ENCODE measurements at regions not wholly inside any gene's neighbourhood (a gene's known extent, or its start where the extent isn't known, plus 50 kb on each side); places are given as distances from the start of the nearest gene placed in this dataset.
"Not testable (repeated sequence)": the region's sequence is repeated elsewhere in the genome, so short reads cannot be mapped to it uniquely, and the experiment has no call there.

- no peaks in the 10 kb centered on the region for H3K4me1 Mint-ChIP-seq
- DNase-seq (no peak), ATAC-seq (no peak)
- H3K36me3 Mint-ChIP-seq (ENCODE audit: low read depth): no peaks in the 10 kb centered on the region
- H3K27me3 Mint-ChIP-seq: no peaks in the 10 kb centered on the region
- no peaks in the 10 kb centered on the region for H3K9me3 Mint-ChIP-seq
- no peak overlapping the region for H3K27ac Mint-ChIP-seq
- no peak overlapping the region for H3K4me3 Mint-ChIP-seq
Measured at GRCh38 chr4:176592976-176593670, 199.6 kb downstream of the VEGFC start.

- H3K4me3 Mint-ChIP-seq: no peak overlapping the region
- H3K27ac Mint-ChIP-seq: no peak overlapping the region
- DNase-seq: no peak
- ATAC-seq: no peak
- no peaks in the 10 kb centered on the region for H3K27me3 Mint-ChIP-seq
- H3K9me3 Mint-ChIP-seq: no peaks in the 10 kb centered on the region
- H3K36me3 Mint-ChIP-seq (ENCODE audit: low read depth): no peaks in the 10 kb centered on the region
- no peaks in the 10 kb centered on the region for H3K4me1 Mint-ChIP-seq
Measured at GRCh38 chr4:176593943-176594342, 198.8 kb downstream of the VEGFC start.

DNA sequence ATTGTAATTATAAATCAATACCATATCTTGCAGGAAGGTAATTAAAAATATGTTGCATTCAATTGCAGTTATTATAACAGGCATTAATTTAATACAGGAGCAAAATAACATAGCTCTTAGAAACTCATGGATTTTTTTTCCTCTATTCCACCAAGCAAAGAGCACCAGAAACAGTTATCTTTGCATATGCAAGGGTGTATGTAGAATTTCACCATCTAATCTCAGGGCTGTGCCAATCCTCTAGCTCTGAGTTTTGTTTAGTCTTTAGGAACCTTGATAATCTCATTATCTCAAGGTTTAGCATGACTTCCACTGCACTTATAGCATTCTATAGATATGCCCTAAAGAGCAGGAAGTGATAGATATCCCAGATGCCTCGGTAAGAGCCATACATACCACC, 197.5 kb downstream of the VEGFC start:
- ATAC-seq: no peak
- Mint-ChIP-seq H3K27ac (no peak overlapping the region), H3K4me1 (no peaks in the 10 kb centered on the region), H3K36me3 (ENCODE audit: low read depth) (no peaks in the 10 kb centered on the region), H3K9me3 (no peaks in the 10 kb centered on the region), H3K27me3 (no peaks in the 10 kb centered on the region), H3K4me3 (no peak overlapping the region)
- DNase-seq: no peak

DNA sequence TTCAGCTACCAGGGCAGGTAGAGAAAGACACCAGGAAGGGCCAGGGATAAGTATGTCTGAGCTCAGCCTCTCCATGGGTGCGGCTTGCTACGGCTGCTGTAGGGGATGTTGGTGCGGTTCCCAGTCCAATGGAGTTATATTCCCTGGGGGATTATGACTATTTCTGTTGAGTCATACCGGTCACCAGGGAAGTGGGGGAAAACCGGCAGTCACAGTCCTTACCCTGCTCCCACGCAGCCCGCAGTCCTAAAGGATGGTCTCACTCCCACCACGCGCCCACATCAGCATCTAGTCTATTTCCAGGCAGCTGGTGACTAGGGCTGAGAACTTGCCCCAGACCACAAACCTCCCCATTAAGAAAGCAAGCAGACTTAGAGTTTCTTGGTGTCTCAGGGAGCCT, 191.6 kb downstream of the VEGFC start:
- Mint-ChIP-seq H3K36me3 (ENCODE audit: low read depth) (no peaks in the 10 kb centered on the region), H3K4me3 (no peak overlapping the region), H3K27me3 (no peaks in the 10 kb centered on the region), H3K4me1 (no peaks in the 10 kb centered on the region), H3K9me3 (peaks cover 7% of the 10 kb centered on the region), H3K27ac (no peak overlapping the region)
- ATAC-seq: no peak
- no peak for DNase-seq

DNA sequence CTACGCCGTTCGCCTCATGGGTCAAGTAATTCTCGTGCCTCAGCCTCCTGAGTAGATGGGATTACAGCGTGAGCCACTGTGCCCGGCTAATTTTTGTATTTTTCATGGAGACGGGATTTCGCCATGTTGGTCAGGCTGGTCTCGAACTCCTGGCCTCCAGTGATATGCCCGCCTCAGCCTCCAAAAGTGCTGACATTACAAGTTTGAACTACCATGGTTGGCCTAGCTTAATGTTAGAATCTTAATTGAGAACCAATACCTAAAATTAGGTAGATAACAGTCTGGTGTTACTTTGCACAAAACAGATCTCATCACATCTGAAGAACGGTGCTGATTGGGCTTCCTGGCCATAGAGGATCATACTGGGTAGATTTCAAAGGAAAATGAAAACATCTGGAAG, 184.9 kb downstream of the VEGFC start:
- Mint-ChIP-seq H3K9me3 (peaks cover 10% of the 10 kb centered on the region), H3K27ac (no peak overlapping the region), H3K4me1 (no peaks in the 10 kb centered on the region), H3K4me3 (no peak overlapping the region), H3K27me3 (no peaks in the 10 kb centered on the region), H3K36me3 (ENCODE audit: low read depth) (no peaks in the 10 kb centered on the region)
- DNase-seq (no peak), ATAC-seq (no peak)

DNA sequence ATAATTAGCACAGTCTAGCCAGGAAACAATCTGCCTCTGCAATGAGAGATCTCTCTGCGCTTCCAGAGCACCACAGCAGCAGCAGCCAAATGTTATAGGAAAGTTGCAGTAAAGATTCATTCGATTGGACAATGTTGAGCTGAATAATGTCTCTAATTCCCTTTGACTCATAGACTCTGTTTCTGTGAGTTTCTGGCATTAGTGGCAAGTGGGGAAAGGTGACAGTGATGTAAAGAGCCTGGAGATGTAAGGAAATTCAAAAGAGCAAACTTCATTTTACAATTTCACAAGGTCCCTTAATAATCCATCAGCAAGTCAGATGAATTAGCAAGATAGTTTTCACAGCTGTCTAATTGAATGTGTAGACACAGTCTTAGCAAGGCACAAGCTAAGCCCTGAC, 184.4 kb downstream of the VEGFC start:
- no peaks in the 10 kb centered on the region for H3K4me1 Mint-ChIP-seq
- no peak for ATAC-seq
- H3K9me3 Mint-ChIP-seq: peaks cover 6% of the 10 kb centered on the region
- no peak for DNase-seq
- H3K27me3 Mint-ChIP-seq: no peaks in the 10 kb centered on the region
- H3K36me3 Mint-ChIP-seq (ENCODE audit: low read depth): no peaks in the 10 kb centered on the region
- no peak overlapping the region for H3K4me3 Mint-ChIP-seq
- H3K27ac Mint-ChIP-seq: no peak overlapping the region

GRCh38 chr4:176610594-176610993, 182.1 kb downstream of the VEGFC start:
- Mint-ChIP-seq H3K36me3 (ENCODE audit: low read depth) (no peaks in the 10 kb centered on the region), H3K4me1 (no peaks in the 10 kb centered on the region), H3K27ac (no peak overlapping the region), H3K4me3 (no peak overlapping the region), H3K27me3 (no peaks in the 10 kb centered on the region), H3K9me3 (peaks cover 3% of the 10 kb centered on the region)
- DNase-seq: no peak
- no peak for ATAC-seq

DNA sequence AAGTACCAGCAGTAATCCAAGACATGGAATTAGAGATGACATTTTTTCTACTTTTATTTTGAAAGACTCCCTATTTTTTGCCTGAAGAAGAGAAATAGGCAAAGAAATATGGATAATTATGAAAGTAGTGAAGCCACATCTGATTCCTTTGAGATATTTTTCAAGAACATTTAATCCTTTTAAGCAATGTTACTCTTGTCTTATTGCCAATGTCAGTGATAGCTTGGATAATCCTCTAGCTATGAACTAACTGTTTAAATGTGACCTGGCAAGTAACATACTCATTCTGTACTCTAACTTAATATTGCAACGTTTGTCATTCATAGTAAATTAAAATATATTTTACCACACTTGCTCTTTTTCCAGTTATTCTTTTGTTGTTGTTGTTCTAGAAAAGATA, 181.3 kb downstream of the VEGFC start:
- H3K27me3 Mint-ChIP-seq: no peaks in the 10 kb centered on the region
- H3K4me3 Mint-ChIP-seq: no peak overlapping the region
- H3K27ac Mint-ChIP-seq: no peak overlapping the region
- DNase-seq (no peak), ATAC-seq (no peak)
- H3K4me1 Mint-ChIP-seq: no peaks in the 10 kb centered on the region
- H3K36me3 Mint-ChIP-seq (ENCODE audit: low read depth): no peaks in the 10 kb centered on the region
- peaks cover 3% of the 10 kb centered on the region for H3K9me3 Mint-ChIP-seq

GRCh38 chr4:176611951-176612350, 180.8 kb downstream of the VEGFC start:
- H3K36me3 Mint-ChIP-seq (ENCODE audit: low read depth): no peaks in the 10 kb centered on the region
- ATAC-seq (no peak), DNase-seq (no peak)
- no peak overlapping the region for H3K4me3 Mint-ChIP-seq
- no peak overlapping the region for H3K27ac Mint-ChIP-seq
- peaks cover 3% of the 10 kb centered on the region for H3K9me3 Mint-ChIP-seq
- H3K4me1 Mint-ChIP-seq: no peaks in the 10 kb centered on the region
- H3K27me3 Mint-ChIP-seq: no peaks in the 10 kb centered on the region

DNA sequence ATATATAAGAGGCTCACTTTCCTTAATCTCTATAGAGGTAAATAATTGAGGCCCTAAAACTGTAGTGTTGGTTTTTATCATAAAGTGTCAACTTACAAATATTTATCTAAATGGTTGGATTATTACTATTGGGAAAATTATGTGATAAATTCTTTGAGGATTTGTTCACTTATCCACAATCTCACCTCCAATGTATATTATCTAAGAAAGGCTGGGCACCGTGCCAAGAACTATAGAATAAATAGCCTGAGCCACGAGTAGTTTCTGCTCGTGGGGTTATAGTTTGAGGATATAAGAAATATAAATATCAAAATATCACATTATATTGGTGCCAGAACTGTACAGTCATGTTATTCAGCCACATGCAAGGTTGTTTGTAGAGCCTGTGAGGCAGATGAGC, 177.9 kb downstream of the VEGFC start:
- H3K36me3 Mint-ChIP-seq (ENCODE audit: low read depth): no peaks in the 10 kb centered on the region
- DNase-seq (no peak), ATAC-seq (no peak)
- no peaks in the 10 kb centered on the region for H3K27me3 Mint-ChIP-seq
- H3K27ac Mint-ChIP-seq: no peak overlapping the region
- no peaks in the 10 kb centered on the region for H3K9me3 Mint-ChIP-seq
- H3K4me3 Mint-ChIP-seq: no peak overlapping the region
- H3K4me1 Mint-ChIP-seq: no peaks in the 10 kb centered on the region

DNA sequence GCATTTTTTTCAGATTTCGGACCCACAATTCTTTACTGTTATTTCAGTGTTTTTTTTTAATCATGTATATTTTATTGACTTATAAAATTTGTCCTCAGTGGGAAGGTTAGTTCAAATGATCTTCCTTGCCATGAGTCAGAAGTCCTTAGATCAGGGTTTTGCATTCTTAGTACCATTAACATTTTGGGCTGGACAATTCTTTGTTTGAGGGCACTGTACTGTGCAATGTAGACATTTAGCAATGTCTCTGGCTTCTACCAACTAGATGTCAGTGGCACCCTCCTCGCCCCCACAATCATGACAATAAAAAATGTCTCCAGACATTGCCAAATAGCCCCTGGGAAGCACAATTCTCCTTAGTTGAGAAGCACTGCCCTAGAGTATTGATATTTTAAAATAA, 176.6 kb downstream of the VEGFC start:
- DNase-seq (no peak), ATAC-seq (no peak)
- no peaks in the 10 kb centered on the region for H3K9me3 Mint-ChIP-seq
- no peaks in the 10 kb centered on the region for H3K36me3 Mint-ChIP-seq (ENCODE audit: low read depth)
- H3K4me3 Mint-ChIP-seq: no peak overlapping the region
- no peaks in the 10 kb centered on the region for H3K4me1 Mint-ChIP-seq
- no peaks in the 10 kb centered on the region for H3K27me3 Mint-ChIP-seq
- H3K27ac Mint-ChIP-seq: no peak overlapping the region

- ATAC-seq: no peak
- Mint-ChIP-seq H3K9me3 (no peaks in the 10 kb centered on the region), H3K27me3 (no peaks in the 10 kb centered on the region)
Measured at GRCh38 chr4:176618138-176618537, 174.6 kb downstream of the VEGFC start.

DNA sequence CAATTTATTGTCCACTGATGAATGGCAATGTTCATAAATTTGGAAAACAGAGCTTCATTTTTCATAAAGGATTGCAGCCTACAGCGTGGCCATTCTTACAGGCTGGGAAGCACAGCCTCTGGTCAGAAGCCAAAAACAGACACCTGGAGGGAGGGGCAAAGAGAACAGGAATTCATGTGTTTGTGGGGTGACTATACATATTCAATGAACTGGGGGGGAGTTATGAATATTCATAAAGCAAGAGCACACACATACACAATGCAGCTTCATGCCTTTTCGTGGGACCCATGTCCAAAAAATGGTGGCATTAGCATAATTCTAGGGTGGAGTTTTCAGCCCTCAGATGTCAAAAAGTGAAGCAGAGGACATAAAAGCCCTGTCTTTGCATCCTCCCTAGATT, 173.3 kb downstream of the VEGFC start:
- no peaks in the 10 kb centered on the region for H3K9me3 Mint-ChIP-seq
- H3K27me3 Mint-ChIP-seq: no peaks in the 10 kb centered on the region
- no peak overlapping the region for H3K4me3 Mint-ChIP-seq
- H3K36me3 Mint-ChIP-seq (ENCODE audit: low read depth): no peaks in the 10 kb centered on the region
- H3K27ac Mint-ChIP-seq: no peak overlapping the region
- ATAC-seq (no peak), DNase-seq (no peak)
- no peaks in the 10 kb centered on the region for H3K4me1 Mint-ChIP-seq

More at GRCh38 chr4:176618138-176618537, 174.6 kb downstream of the VEGFC start:
- H3K4me1 Mint-ChIP-seq: no peaks in the 10 kb centered on the region
- H3K4me3 Mint-ChIP-seq: no peak overlapping the region
- DNase-seq: no peak
- no peaks in the 10 kb centered on the region for H3K36me3 Mint-ChIP-seq (ENCODE audit: low read depth)
- H3K27ac Mint-ChIP-seq: no peak overlapping the region

GRCh38 chr4:176622251-176622948, 170.3 kb downstream of the VEGFC start:
- no peaks in the 10 kb centered on the region for H3K27me3 Mint-ChIP-seq
- H3K27ac Mint-ChIP-seq: no peak overlapping the region
- H3K9me3 Mint-ChIP-seq: peaks cover 7% of the 10 kb centered on the region
- DNase-seq: no peak
- no peaks in the 10 kb centered on the region for H3K36me3 Mint-ChIP-seq (ENCODE audit: low read depth)
- no peak for ATAC-seq
- H3K4me3 Mint-ChIP-seq: no peak overlapping the region
- H3K4me1 Mint-ChIP-seq: no peaks in the 10 kb centered on the region

- not testable (repeated sequence) for H3K36me3 Mint-ChIP-seq (ENCODE audit: low read depth); H3K4me1 Mint-ChIP-seq; DNase-seq; H3K27ac Mint-ChIP-seq; H3K4me3 Mint-ChIP-seq; H3K27me3 Mint-ChIP-seq; ATAC-seq; H3K9me3 Mint-ChIP-seq
Measured at GRCh38 chr4:176624983-176625610, 167.6 kb downstream of the VEGFC start.
